Colonic mucosa (tissue), 4 donors: ENCODE measurements at regions not wholly inside any gene's neighbourhood (a gene's known extent, or its start where the extent isn't known, plus 50 kb on each side); places are given as distances from the start of the nearest gene placed in this dataset.

Experiments
- DNase-seq: peaks from one replicate; pipeline ENCODE4 v3.0.0-alpha.2; 2020
- H3K27ac ChIP-seq: fragments of 200-600 bp; one replicate; pipeline ENCODE4 v1.8.0; 2021
- H3K27me3 ChIP-seq: fragments of 200-600 bp; one replicate; pipeline ENCODE4 v1.8.0; 2021
- H3K36me3 ChIP-seq: fragments of 200-600 bp; one replicate; pipeline ENCODE4 v1.8.0; 2021
- H3K4me1 ChIP-seq: fragments of 200-600 bp; one replicate; pipeline ENCODE4 v1.8.0; 2021; ENCODE audit warnings: mild to moderate bottlenecking
- H3K4me3 ChIP-seq: fragments of 200-600 bp; one replicate; pipeline ENCODE4 v1.8.0; 2021
- H3K9ac ChIP-seq, 2 donors: one replicate each; pipeline ENCODE4 v1.7.0; 2013; ENCODE audit warnings: control low read depth in 2 of 2, low read depth in 2 of 2, low read length in 2 of 2
- H3K9me3 ChIP-seq: fragments of 200-600 bp; one replicate; pipeline ENCODE4 v1.8.0; 2021
- CTCF ChIP-seq: fragments of 200-600 bp; IDR thresholded peaks from one replicate; pipeline ENCODE4 v1.8.0; 2022; ENCODE audit warnings: antibody characterized with exemption, mild to moderate bottlenecking
- intact Hi-C: fragments of 100-400 bp; cut with DNase I; formaldehyde crosslinking; loops from one replicate; pipeline ENCODE4 v1.14.1; 2022
- donor health status: healthy.
- donor health status: DM: no; HTN: no; CAD: no.
- donor health status: DM: no; HTN: no; CAD: no.

DNA sequence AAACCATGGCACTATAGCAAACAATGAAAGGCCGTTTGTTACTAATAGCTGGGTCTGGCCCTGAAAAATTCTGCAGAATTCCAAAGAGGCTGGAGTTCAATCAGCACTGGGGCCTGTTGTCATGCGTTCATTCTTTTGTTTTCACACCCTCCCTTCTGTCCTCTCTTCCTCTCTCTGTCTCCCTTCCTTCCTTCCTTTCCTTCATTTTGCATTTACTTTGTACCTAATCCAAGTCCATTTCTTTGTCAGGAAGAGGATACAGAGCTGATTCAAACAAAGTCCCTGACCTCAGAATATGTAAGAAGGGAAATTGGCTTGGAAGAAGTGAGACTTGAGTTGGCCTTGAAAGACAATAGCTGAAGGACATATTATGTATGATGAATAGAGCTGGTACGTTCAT lies 119.6 kb upstream of the LDB2 start:
- Histone ChIP-seq H3K4me1 (no peaks in the 10 kb centered on the region), H3K9me3 (no peaks in the 10 kb centered on the region), H3K36me3 (no peaks in the 10 kb centered on the region), H3K27ac (no peak overlapping the region), H3K9ac (no peak overlapping the region), H3K27me3 (no peaks in the 10 kb centered on the region), H3K4me3 (no peak overlapping the region)
- TF ChIP-seq CTCF = no peak
- intact Hi-C loops = no loop called here
- no peak for DNase-seq

DNA sequence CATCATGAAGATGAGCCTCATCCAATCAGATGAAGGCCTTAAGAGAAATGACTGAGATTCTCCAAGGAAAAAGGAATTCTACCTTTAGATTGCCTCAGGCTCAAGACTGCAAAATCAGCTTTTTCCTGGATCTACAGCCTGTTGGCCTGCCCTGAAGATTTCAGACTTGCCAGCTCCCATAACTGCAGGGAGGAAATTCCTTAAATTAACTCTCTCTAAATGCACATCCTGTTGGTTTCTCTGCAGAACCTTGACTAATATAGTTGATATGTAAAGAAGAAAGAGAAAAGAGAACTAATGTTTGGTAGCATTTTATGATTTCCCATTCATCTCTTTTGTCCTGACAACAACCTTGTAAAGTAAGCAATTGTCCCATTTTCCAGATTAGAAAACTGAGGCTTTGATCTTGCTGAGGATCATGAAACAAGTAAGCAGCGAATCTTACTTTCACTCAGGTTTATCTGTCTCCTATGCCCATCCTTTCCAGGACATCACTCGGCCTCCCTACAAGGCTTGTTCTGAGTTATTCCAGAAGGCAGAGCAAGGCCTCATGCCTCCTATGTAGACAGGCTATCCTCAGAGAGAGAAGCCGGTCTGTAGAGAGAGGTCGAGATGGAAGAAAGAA lies 115.0 kb upstream of the LDB2 start:
- no peak for DNase-seq
- no peak overlapping the region for H3K4me3 ChIP-seq
- no peak overlapping the region for H3K9ac ChIP-seq
- no peaks in the 10 kb centered on the region for H3K4me1 ChIP-seq
- no peaks in the 10 kb centered on the region for H3K27me3 ChIP-seq
- no peaks in the 10 kb centered on the region for H3K36me3 ChIP-seq
- no peaks in the 10 kb centered on the region for H3K9me3 ChIP-seq
- TF ChIP-seq CTCF = no peak
- intact Hi-C loops = no loop called here
- no peak overlapping the region for H3K27ac ChIP-seq

- no peaks in the 10 kb centered on the region for H3K36me3 ChIP-seq
- H3K4me1 ChIP-seq = no peaks in the 10 kb centered on the region
- H3K4me3 ChIP-seq = no peak overlapping the region
- H3K27me3 ChIP-seq = no peaks in the 10 kb centered on the region
- no peaks in the 10 kb centered on the region for H3K9me3 ChIP-seq
- intact Hi-C loops = no loop called here
- H3K27ac ChIP-seq = no peak overlapping the region
- DNase-seq = no peak
- H3K9ac ChIP-seq = no peak overlapping the region
- TF ChIP-seq CTCF = no peak
Measured at GRCh38 chr4:17012451-17012850, 114.0 kb upstream of the LDB2 start.

DNA sequence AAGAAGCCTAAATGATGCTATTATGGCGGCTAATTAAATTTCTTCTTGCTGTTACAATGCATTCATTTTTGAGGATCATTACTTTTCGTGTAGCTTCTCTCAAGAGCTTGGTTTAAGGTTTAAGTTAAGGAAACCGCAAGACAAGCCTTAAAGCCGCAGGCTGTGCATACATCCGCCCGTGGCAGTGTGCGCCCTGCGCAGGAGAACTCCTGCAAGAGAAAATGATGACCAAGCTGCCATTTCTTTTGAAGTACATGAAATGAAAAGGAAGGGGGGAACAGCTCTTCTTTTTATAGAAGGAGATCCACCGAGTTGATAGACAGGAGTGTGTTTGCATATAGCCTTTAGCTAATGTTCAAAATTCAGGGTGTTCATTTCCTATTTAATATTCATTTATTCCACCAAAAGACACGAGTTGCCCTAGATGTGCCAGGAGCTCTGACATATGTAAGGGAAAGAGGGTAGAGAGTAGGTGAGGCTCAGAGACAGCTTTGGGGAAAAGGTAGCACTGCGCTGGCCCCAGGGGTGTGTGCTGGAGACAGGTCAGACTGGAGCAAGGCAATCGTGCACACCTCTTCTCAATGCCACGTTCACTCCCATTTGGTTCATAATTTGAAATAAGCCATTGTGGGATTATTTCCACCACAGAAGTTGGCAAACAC lies 112.1 kb upstream of the LDB2 start:
- H3K27me3 ChIP-seq = no peaks in the 10 kb centered on the region
- no peaks in the 10 kb centered on the region for H3K4me1 ChIP-seq
- DNase-seq = no peak
- H3K9ac ChIP-seq = no peak overlapping the region
- no peak overlapping the region for H3K27ac ChIP-seq
- no peaks in the 10 kb centered on the region for H3K9me3 ChIP-seq
- no peak for TF ChIP-seq CTCF
- intact Hi-C loops = no loop called here
- no peaks in the 10 kb centered on the region for H3K36me3 ChIP-seq
- no peak overlapping the region for H3K4me3 ChIP-seq

- no peak for TF ChIP-seq CTCF
- Histone ChIP-seq H3K27ac (no peak overlapping the region), H3K9me3 (no peaks in the 10 kb centered on the region), H3K4me3 (no peak overlapping the region), H3K4me1 (no peaks in the 10 kb centered on the region), H3K9ac (no peak overlapping the region), H3K27me3 (no peaks in the 10 kb centered on the region), H3K36me3 (no peaks in the 10 kb centered on the region)
- no peak for DNase-seq
- intact Hi-C loops = no loop called here
Measured at GRCh38 chr4:17009871-17010367, 111.5 kb upstream of the LDB2 start.
